ENCODE measurements at regions not wholly inside any gene's neighbourhood (a gene's known extent, or its start where the extent isn't known, plus 50 kb on each side); places are given as distances from the start of the nearest gene placed in this dataset.

GRCh38 chr1:5368201-5368600 is 624.0 kb downstream of the NPHP4 start:
- H3K27me3 ChIP-seq (replicated peaks in 1 of 2; ENCODE audit: control insufficient read depth in 2 of 2, extremely low read depth in 1 of 2, insufficient read depth in 2 of 2, low read length in 1 of 2), result peaks cover 0 to 9% of the 10 kb centered on the region in 2 experiments
- no peak overlapping the region for H3K27ac ChIP-seq (ENCODE audit: low read length)
- Mint-ChIP-seq H3K36me3 (peaks cover 7% of the 10 kb centered on the region), H3K4me3 (no peak overlapping the region), H3K4me1 (peaks cover 28 to 30% (median 29%) of the 10 kb centered on the region in 3 donors), H3K9me3 (peaks cover under 1 to 13% (median 4%) of the 10 kb centered on the region in 3 donors), H3K27me3 (peaks cover 0 to 7% of the 10 kb centered on the region in 2 donors), H3K27ac (no peak overlapping the region)
- no peak overlapping the region for H3K4me3 ChIP-seq (ENCODE audit: control insufficient read depth in 1 of 2, extremely low read depth in 1 of 2, low read length in 1 of 2)
- WGBS (ENCODE audit: insufficient coverage), result 67% methylated on average over 1 of the region's 5 CpGs
- no peaks in the 10 kb centered on the region for H3K36me3 ChIP-seq (ENCODE audit: control insufficient read depth in 2 of 2, extremely low read depth in 1 of 2, insufficient read depth in 1 of 2, low read length in 1 of 2)
- peaks cover 0 to 18% of the 10 kb centered on the region in 2 experiments for H3K4me1 ChIP-seq (ENCODE audit: control insufficient read depth in 1 of 2, extremely low read depth in 1 of 2, insufficient read depth in 2 of 2, low read length in 2 of 2)
- CTCF ChIA-PET, result interaction anchor here in 1 of 2 donors (0.7 kb wide), 1 partner anchor 572 kb away, joined by 3 read pairs; no protein-coding TSS in a partner anchor
- POLR2A ChIA-PET, result no interaction called here
- DNase-seq, result no peak
- no peak for ATAC-seq (replicated peaks in 1 of 4)
- no peaks in the 10 kb centered on the region for H3K9me3 ChIP-seq

- 83% methylated on average over 4 of the region's 6 CpGs for WGBS (ENCODE audit: insufficient coverage)
- ChIA-PET CTCF (interaction anchor here in 1 of 2 donors (0.7 kb wide), 1 partner anchor 571 kb away, joined by 3 read pairs; no protein-coding TSS in a partner anchor), POLR2A (no interaction called here)
Observed at GRCh38 chr1:5367306-5367705, 624.9 kb downstream of the NPHP4 start.

GRCh38 chr1:5365751-5366150 is 626.5 kb downstream of the NPHP4 start:
- POLR2A ChIA-PET, result no interaction called here
- Histone ChIP-seq H3K27me3 (replicated peaks in 1 of 2; ENCODE audit: control insufficient read depth in 2 of 2, extremely low read depth in 1 of 2, insufficient read depth in 2 of 2, low read length in 1 of 2) (peaks cover 0 to 9% of the 10 kb centered on the region in 2 experiments), H3K36me3 (ENCODE audit: control insufficient read depth in 2 of 2, extremely low read depth in 1 of 2, insufficient read depth in 1 of 2, low read length in 1 of 2) (no peaks in the 10 kb centered on the region), H3K9me3 (peaks cover 2% of the 10 kb centered on the region), H3K4me3 (ENCODE audit: control insufficient read depth in 1 of 2, extremely low read depth in 1 of 2, low read length in 1 of 2) (no peak overlapping the region), H3K27ac (ENCODE audit: low read length) (no peak overlapping the region), H3K4me1 (ENCODE audit: control insufficient read depth in 1 of 2, extremely low read depth in 1 of 2, insufficient read depth in 2 of 2, low read length in 2 of 2) (peaks cover 0 to 15% of the 10 kb centered on the region in 2 experiments)
- Mint-ChIP-seq H3K9me3 (peaks cover 0 to 13% (median 0%) of the 10 kb centered on the region in 3 donors), H3K4me3 (no peak overlapping the region), H3K27me3 (peaks cover 0 to 7% of the 10 kb centered on the region in 2 donors), H3K4me1 (peaks cover 21 to 22% (median 21%) of the 10 kb centered on the region in 3 donors), H3K36me3 (peaks cover 4% of the 10 kb centered on the region), H3K27ac (no peak overlapping the region)
- DNase-seq, result no peak
- 67% methylated on average over 5 of the region's 5 CpGs for WGBS (ENCODE audit: insufficient coverage)
- ATAC-seq (replicated peaks in 1 of 4), result no peak
- CTCF ChIA-PET, result no interaction called here

More at GRCh38 chr1:5367306-5367705, 624.9 kb downstream of the NPHP4 start:
- Mint-ChIP-seq H3K36me3 (peaks cover 4% of the 10 kb centered on the region), H3K4me1 (peaks cover 28 to 30% (median 29%) of the 10 kb centered on the region in 3 donors), H3K9me3 (peaks cover 0 to 13% (median 0%) of the 10 kb centered on the region in 3 donors), H3K27ac (peak overlapping the region in 1 of 2 donors; percentile 68), H3K4me3 (no peak overlapping the region), H3K27me3 (peaks cover 0 to 7% of the 10 kb centered on the region in 2 donors)
- ATAC-seq (replicated peaks in 1 of 4) (no peak), DNase-seq (no peak)
- Histone ChIP-seq H3K4me1 (ENCODE audit: control insufficient read depth in 1 of 2, extremely low read depth in 1 of 2, insufficient read depth in 2 of 2, low read length in 2 of 2) (peaks cover 0 to 18% of the 10 kb centered on the region in 2 experiments), H3K27me3 (replicated peaks in 1 of 2; ENCODE audit: control insufficient read depth in 2 of 2, extremely low read depth in 1 of 2, insufficient read depth in 2 of 2, low read length in 1 of 2) (peaks cover 0 to 9% of the 10 kb centered on the region in 2 experiments), H3K4me3 (ENCODE audit: control insufficient read depth in 1 of 2, extremely low read depth in 1 of 2, low read length in 1 of 2) (no peak overlapping the region), H3K9me3 (no peaks in the 10 kb centered on the region), H3K36me3 (ENCODE audit: control insufficient read depth in 2 of 2, extremely low read depth in 1 of 2, insufficient read depth in 1 of 2, low read length in 1 of 2) (no peaks in the 10 kb centered on the region), H3K27ac (ENCODE audit: low read length) (no peak overlapping the region)

GRCh38 chr1:5364591-5364990 is 627.6 kb downstream of the NPHP4 start:
- Mint-ChIP-seq H3K27me3 (peaks cover 0 to 7% of the 10 kb centered on the region in 2 donors), H3K36me3 (no peaks in the 10 kb centered on the region), H3K4me3 (no peak overlapping the region), H3K27ac (no peak overlapping the region), H3K9me3 (peaks cover 0 to 9% (median under 1%) of the 10 kb centered on the region in 3 donors), H3K4me1 (peaks cover 11 to 15% (median 12%) of the 10 kb centered on the region in 3 donors)
- Histone ChIP-seq H3K9me3 (peaks cover 2% of the 10 kb centered on the region), H3K4me1 (ENCODE audit: control insufficient read depth in 1 of 2, extremely low read depth in 1 of 2, insufficient read depth in 2 of 2, low read length in 2 of 2) (peaks cover 0 to 3% of the 10 kb centered on the region in 2 experiments), H3K36me3 (ENCODE audit: control insufficient read depth in 2 of 2, extremely low read depth in 1 of 2, insufficient read depth in 1 of 2, low read length in 1 of 2) (no peaks in the 10 kb centered on the region), H3K27me3 (replicated peaks in 1 of 2; ENCODE audit: control insufficient read depth in 2 of 2, extremely low read depth in 1 of 2, insufficient read depth in 2 of 2, low read length in 1 of 2) (peaks cover 0 to 9% of the 10 kb centered on the region in 2 experiments), H3K27ac (ENCODE audit: low read length) (no peak overlapping the region), H3K4me3 (ENCODE audit: control insufficient read depth in 1 of 2, extremely low read depth in 1 of 2, low read length in 1 of 2) (no peak overlapping the region)
- ATAC-seq (replicated peaks in 1 of 4) (no peak), DNase-seq (no peak)
- ChIA-PET POLR2A (no interaction called here), CTCF (no interaction called here)
- WGBS (ENCODE audit: insufficient coverage), result 87% methylated on average over 6 of the region's 6 CpGs

- Histone ChIP-seq H3K4me1 (ENCODE audit: control insufficient read depth in 1 of 2, extremely low read depth in 1 of 2, insufficient read depth in 2 of 2, low read length in 2 of 2) (peaks cover 0 to 2% of the 10 kb centered on the region in 2 experiments), H3K4me3 (ENCODE audit: control insufficient read depth in 1 of 2, extremely low read depth in 1 of 2, low read length in 1 of 2) (no peak overlapping the region), H3K36me3 (ENCODE audit: control insufficient read depth in 2 of 2, extremely low read depth in 1 of 2, insufficient read depth in 1 of 2, low read length in 1 of 2) (no peaks in the 10 kb centered on the region), H3K27me3 (replicated peaks in 1 of 2; ENCODE audit: control insufficient read depth in 2 of 2, extremely low read depth in 1 of 2, insufficient read depth in 2 of 2, low read length in 1 of 2) (no peaks in the 10 kb centered on the region), H3K9me3 (no peaks in the 10 kb centered on the region), H3K27ac (ENCODE audit: low read length) (no peak overlapping the region)
- DNase-seq (no peak), ATAC-seq (replicated peaks in 1 of 4) (no peak)
- Mint-ChIP-seq H3K4me1 (peaks cover 3 to 15% (median 4%) of the 10 kb centered on the region in 3 donors), H3K27me3 (no peaks in the 10 kb centered on the region), H3K27ac (no peak overlapping the region), H3K9me3 (peaks cover 5 to 23% (median 15%) of the 10 kb centered on the region in 3 donors), H3K36me3 (no peaks in the 10 kb centered on the region), H3K4me3 (no peak overlapping the region)
- POLR2A ChIA-PET, result interaction anchor here in 1 of 2 donors (0.6 kb wide), 1 partner anchor 468 kb away, joined by 3 read pairs; no protein-coding TSS in a partner anchor
- WGBS (ENCODE audit: insufficient coverage), result no CpG with 5 or more reads among the region's 3 CpGs
- CTCF ChIA-PET, result no interaction called here
Observed at GRCh38 chr1:5354681-5355080, 637.5 kb downstream of the NPHP4 start.

GRCh38 chr1:5351366-5351765 is 640.9 kb downstream of the NPHP4 start:
- 100% methylated on average over 2 of the region's 4 CpGs for WGBS (ENCODE audit: insufficient coverage)
- Histone ChIP-seq H3K27ac (ENCODE audit: low read length) (no peak overlapping the region), H3K4me1 (ENCODE audit: control insufficient read depth in 1 of 2, extremely low read depth in 1 of 2, insufficient read depth in 2 of 2, low read length in 2 of 2) (peaks cover 0 to 12% of the 10 kb centered on the region in 2 experiments), H3K36me3 (ENCODE audit: control insufficient read depth in 2 of 2, extremely low read depth in 1 of 2, insufficient read depth in 1 of 2, low read length in 1 of 2) (no peaks in the 10 kb centered on the region), H3K27me3 (replicated peaks in 1 of 2; ENCODE audit: control insufficient read depth in 2 of 2, extremely low read depth in 1 of 2, insufficient read depth in 2 of 2, low read length in 1 of 2) (no peaks in the 10 kb centered on the region), H3K4me3 (ENCODE audit: control insufficient read depth in 1 of 2, extremely low read depth in 1 of 2, low read length in 1 of 2) (no peak overlapping the region), H3K9me3 (no peaks in the 10 kb centered on the region)
- ChIA-PET CTCF (no interaction called here), POLR2A (no interaction called here)
- no peaks in the 10 kb centered on the region for H3K36me3 Mint-ChIP-seq
- ATAC-seq (replicated peaks in 1 of 4), result no peak
- H3K9me3 Mint-ChIP-seq, result peaks cover 5 to 11% (median 8%) of the 10 kb centered on the region in 3 donors
- H3K27me3 Mint-ChIP-seq, result no peaks in the 10 kb centered on the region
- H3K4me3 Mint-ChIP-seq, result no peak overlapping the region
- H3K27ac Mint-ChIP-seq, result no peak overlapping the region
- DNase-seq, result peak in 1 of 35 experiments; percentile 10
- peaks cover 10 to 15% (median 14%) of the 10 kb centered on the region in 3 donors for H3K4me1 Mint-ChIP-seq
